ENCODE measurements at regions not wholly inside any gene's neighbourhood (a gene's known extent, or its start where the extent isn't known, plus 50 kb on each side); places are given as distances from the start of the nearest gene placed in this dataset.

GRCh38 chr11:104238916-104239315 lies 75.0 kb upstream of the PDGFD start:
- DNase-seq, result no peak

GRCh38 chr11:104225047-104225446 lies 61.1 kb upstream of the PDGFD start:
- DNase-seq, result no peak

GRCh38 chr11:104222464-104222863 lies 58.5 kb upstream of the PDGFD start:
- DNase-seq, result no peak

GRCh38 chr11:104221455-104221854 lies 57.5 kb upstream of the PDGFD start:
- no peak for DNase-seq

GRCh38 chr11:104219096-104219495 lies 55.1 kb upstream of the PDGFD start:
- DNase-seq, result no peak

- DNase-seq, result no peak
Observed at GRCh38 chr11:104214517-104214916, 50.6 kb upstream of the PDGFD start.
